ENCODE measurements at regions not wholly inside any gene's neighbourhood (a gene's known extent, or its start where the extent isn't known, plus 50 kb on each side); places are given as distances from the start of the nearest gene placed in this dataset.

DNA sequence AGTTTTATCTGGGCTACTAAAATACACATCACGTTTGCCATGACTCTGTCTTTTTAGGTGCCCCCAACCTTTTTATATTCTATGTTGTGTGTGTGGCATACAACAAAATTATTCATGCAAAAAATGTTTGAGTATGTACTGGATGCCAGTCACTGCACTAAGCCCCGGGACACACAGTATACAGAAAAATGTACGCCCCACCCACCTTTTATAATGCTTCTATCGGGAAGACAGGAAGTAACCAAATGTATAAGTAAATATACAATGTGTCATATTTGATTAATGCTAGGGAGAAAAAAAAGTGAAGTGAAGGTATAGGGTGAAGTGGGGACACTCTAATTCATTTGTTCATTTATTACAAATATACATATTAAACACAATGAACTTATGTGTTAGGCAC lies 503.4 kb upstream of the MDFIC2 start:
- H3K4me1 ChIP-seq (ENCODE audit: control insufficient read depth in 4 of 4, insufficient read depth in 4 of 4, low read length in 3 of 4) = no peaks in the 10 kb centered on the region
- H3K36me3 ChIP-seq (ENCODE audit: control insufficient read depth in 4 of 4, insufficient read depth in 3 of 4, low read depth in 1 of 4, low read length in 3 of 4) = no peaks in the 10 kb centered on the region
- DNase-seq (ENCODE audit: low spot score) = no peak
- no peak overlapping the region for H3K27ac ChIP-seq (ENCODE audit: low read depth in 1 of 2, low read length in 2 of 2)
- H3K27me3 ChIP-seq (ENCODE audit: control insufficient read depth in 4 of 4, insufficient read depth in 4 of 4, low read length in 3 of 4) = no peaks in the 10 kb centered on the region
- no peak overlapping the region for H3K9ac ChIP-seq (ENCODE audit: low read depth in 1 of 2, low read length in 2 of 2)
- no peak overlapping the region for H3K4me3 ChIP-seq (ENCODE audit: low read depth in 1 of 3, low read length in 3 of 3)
- TF ChIP-seq TAF1 (conservative IDR thresholded peaks at IDR 0.05) = no peak
- TF ChIP-seq GABPA (IDR thresholded peaks at IDR 0.05 in 1 of 2, conservative IDR thresholded peaks at IDR 0.05 in 1 of 2) = no peak
- TF ChIP-seq JUND (IDR thresholded peaks at IDR 0.05) = no peak
- no peak for TF ChIP-seq YY1 (IDR thresholded peaks at IDR 0.05)
- no peak for TF ChIP-seq FOXA1 (IDR thresholded peaks at IDR 0.05)
- TF ChIP-seq HNF4A (conservative IDR thresholded peaks at IDR 0.05) = no peak
- TF ChIP-seq EGR1 (IDR thresholded peaks at IDR 0.05; ENCODE audit: low read depth in 2 of 2) = no peak
- 78% methylated on average over 4 of the region's 4 CpGs for WGBS
- H3K9me3 ChIP-seq (ENCODE audit: control insufficient read depth in 4 of 4, low read length in 3 of 4) = peaks cover 0 to 5% (median 0%) of the 10 kb centered on the region in 4 donors

DNA sequence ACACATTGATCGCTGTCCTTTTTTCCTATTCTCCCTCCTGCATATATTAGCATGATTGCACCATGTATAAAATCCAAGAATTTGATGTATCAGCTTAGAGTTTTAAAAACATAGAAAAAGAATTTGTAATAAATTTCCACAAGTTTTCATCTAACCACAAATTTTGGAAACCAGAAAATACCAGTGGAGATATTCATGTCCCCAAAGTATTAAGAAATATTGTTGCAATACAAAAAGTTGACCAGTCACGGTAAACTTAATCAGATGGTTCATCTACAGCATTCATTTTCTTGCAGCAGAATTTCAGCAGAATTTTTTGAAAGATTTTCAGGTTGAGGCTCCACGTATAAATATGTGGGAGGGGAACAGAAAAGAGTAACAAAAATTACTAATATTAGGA lies 500.9 kb upstream of the MDFIC2 start:
- TF ChIP-seq JUND (IDR thresholded peaks at IDR 0.05) (no peak), FOXA1 (IDR thresholded peaks at IDR 0.05) (no peak), EGR1 (IDR thresholded peaks at IDR 0.05; ENCODE audit: low read depth in 2 of 2) (no peak), YY1 (IDR thresholded peaks at IDR 0.05) (no peak), TAF1 (conservative IDR thresholded peaks at IDR 0.05) (no peak), RXRA (IDR thresholded peaks at IDR 0.05) (no peak), FOXA2 (IDR thresholded peaks at IDR 0.05) (no peak), RAD21 (IDR thresholded peaks at IDR 0.05) (no peak), HNF4G (IDR thresholded peaks at IDR 0.05) (no peak), HNF4A (conservative IDR thresholded peaks at IDR 0.05) (no peak), NR2F2 (IDR thresholded peaks at IDR 0.05) (no peak), SP1 (IDR thresholded peaks at IDR 0.05) (no peak), GABPA (IDR thresholded peaks at IDR 0.05 in 1 of 2, conservative IDR thresholded peaks at IDR 0.05 in 1 of 2) (no peak)
- TF ChIP-seq, protein P1, sequence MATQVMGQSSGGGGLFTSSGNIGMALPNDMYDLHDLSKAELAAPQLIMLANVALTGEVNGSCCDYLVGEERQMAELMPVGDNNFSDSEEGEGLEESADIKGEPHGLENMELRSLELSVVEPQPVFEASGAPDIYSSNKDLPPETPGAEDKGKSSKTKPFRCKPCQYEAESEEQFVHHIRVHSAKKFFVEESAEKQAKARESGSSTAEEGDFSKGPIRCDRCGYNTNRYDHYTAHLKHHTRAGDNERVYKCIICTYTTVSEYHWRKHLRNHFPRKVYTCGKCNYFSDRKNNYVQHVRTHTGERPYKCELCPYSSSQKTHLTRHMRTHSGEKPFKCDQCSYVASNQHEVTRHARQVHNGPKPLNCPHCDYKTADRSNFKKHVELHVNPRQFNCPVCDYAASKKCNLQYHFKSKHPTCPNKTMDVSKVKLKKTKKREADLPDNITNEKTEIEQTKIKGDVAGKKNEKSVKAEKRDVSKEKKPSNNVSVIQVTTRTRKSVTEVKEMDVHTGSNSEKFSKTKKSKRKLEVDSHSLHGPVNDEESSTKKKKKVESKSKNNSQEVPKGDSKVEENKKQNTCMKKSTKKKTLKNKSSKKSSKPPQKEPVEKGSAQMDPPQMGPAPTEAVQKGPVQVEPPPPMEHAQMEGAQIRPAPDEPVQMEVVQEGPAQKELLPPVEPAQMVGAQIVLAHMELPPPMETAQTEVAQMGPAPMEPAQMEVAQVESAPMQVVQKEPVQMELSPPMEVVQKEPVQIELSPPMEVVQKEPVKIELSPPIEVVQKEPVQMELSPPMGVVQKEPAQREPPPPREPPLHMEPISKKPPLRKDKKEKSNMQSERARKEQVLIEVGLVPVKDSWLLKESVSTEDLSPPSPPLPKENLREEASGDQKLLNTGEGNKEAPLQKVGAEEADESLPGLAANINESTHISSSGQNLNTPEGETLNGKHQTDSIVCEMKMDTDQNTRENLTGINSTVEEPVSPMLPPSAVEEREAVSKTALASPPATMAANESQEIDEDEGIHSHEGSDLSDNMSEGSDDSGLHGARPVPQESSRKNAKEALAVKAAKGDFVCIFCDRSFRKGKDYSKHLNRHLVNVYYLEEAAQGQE (IDR thresholded peaks at IDR 0.05) = no peak
- TF ChIP-seq, protein P2, sequence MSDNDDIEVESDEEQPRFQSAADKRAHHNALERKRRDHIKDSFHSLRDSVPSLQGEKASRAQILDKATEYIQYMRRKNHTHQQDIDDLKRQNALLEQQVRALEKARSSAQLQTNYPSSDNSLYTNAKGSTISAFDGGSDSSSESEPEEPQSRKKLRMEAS (IDR thresholded peaks at IDR 0.05) = no peak
- TF ChIP-seq, protein P3, sequence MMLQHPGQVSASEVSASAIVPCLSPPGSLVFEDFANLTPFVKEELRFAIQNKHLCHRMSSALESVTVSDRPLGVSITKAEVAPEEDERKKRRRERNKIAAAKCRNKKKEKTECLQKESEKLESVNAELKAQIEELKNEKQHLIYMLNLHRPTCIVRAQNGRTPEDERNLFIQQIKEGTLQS (IDR thresholded peaks at IDR 0.05) = no peak
- TF ChIP-seq, protein P4, sequence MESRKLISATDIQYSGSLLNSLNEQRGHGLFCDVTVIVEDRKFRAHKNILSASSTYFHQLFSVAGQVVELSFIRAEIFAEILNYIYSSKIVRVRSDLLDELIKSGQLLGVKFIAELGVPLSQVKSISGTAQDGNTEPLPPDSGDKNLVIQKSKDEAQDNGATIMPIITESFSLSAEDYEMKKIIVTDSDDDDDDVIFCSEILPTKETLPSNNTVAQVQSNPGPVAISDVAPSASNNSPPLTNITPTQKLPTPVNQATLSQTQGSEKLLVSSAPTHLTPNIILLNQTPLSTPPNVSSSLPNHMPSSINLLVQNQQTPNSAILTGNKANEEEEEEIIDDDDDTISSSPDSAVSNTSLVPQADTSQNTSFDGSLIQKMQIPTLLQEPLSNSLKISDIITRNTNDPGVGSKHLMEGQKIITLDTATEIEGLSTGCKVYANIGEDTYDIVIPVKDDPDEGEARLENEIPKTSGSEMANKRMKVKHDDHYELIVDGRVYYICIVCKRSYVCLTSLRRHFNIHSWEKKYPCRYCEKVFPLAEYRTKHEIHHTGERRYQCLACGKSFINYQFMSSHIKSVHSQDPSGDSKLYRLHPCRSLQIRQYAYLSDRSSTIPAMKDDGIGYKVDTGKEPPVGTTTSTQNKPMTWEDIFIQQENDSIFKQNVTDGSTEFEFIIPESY (IDR thresholded peaks at IDR 0.05) = no peak
- TF ChIP-seq, protein P5, sequence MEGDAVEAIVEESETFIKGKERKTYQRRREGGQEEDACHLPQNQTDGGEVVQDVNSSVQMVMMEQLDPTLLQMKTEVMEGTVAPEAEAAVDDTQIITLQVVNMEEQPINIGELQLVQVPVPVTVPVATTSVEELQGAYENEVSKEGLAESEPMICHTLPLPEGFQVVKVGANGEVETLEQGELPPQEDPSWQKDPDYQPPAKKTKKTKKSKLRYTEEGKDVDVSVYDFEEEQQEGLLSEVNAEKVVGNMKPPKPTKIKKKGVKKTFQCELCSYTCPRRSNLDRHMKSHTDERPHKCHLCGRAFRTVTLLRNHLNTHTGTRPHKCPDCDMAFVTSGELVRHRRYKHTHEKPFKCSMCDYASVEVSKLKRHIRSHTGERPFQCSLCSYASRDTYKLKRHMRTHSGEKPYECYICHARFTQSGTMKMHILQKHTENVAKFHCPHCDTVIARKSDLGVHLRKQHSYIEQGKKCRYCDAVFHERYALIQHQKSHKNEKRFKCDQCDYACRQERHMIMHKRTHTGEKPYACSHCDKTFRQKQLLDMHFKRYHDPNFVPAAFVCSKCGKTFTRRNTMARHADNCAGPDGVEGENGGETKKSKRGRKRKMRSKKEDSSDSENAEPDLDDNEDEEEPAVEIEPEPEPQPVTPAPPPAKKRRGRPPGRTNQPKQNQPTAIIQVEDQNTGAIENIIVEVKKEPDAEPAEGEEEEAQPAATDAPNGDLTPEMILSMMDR (IDR thresholded peaks at IDR 0.05; ENCODE audit: low read depth, low read length, missing input control) = no peak
- Histone ChIP-seq H3K4me3 (ENCODE audit: low read depth in 1 of 3, low read length in 3 of 3) (no peak overlapping the region), H3K4me1 (ENCODE audit: control insufficient read depth in 4 of 4, insufficient read depth in 4 of 4, low read length in 3 of 4) (no peaks in the 10 kb centered on the region), H3K27me3 (ENCODE audit: control insufficient read depth in 4 of 4, insufficient read depth in 4 of 4, low read length in 3 of 4) (peaks cover 0 to 3% (median 0%) of the 10 kb centered on the region in 4 donors), H3K27ac (ENCODE audit: low read depth in 1 of 2, low read length in 2 of 2) (no peak overlapping the region), H3K9me3 (ENCODE audit: control insufficient read depth in 4 of 4, low read length in 3 of 4) (peaks cover 0 to 5% (median 0%) of the 10 kb centered on the region in 4 donors), H3K36me3 (ENCODE audit: control insufficient read depth in 4 of 4, insufficient read depth in 3 of 4, low read depth in 1 of 4, low read length in 3 of 4) (no peaks in the 10 kb centered on the region), H3K9ac (ENCODE audit: low read depth in 1 of 2, low read length in 2 of 2) (no peak overlapping the region)
- no peak for DNase-seq (ENCODE audit: low spot score)
- WGBS = 85% methylated on average over 3 of the region's 3 CpGs

Measured in liver (tissue), 8 donors.